A673 (cell line): ENCODE measurements at regions not wholly inside any gene's neighbourhood (a gene's known extent, or its start where the extent isn't known, plus 50 kb on each side); places are given as distances from the start of the nearest gene placed in this dataset.

Experiments
- CTCF ChIP-seq: fragments of 300-800, 200-600 bp; sonication (generic); conservative IDR thresholded peaks from 2 replicates; pipeline ENCODE4 v1.5.1; 2017; ENCODE audit warnings: low read depth, mild to moderate bottlenecking, antibody characterized with exemption, low read length, moderate library complexity, mixed read lengths
- EZH2 ChIP-seq: fragments of 200-600 bp; sonication (generic); IDR thresholded peaks from 2 replicates; pipeline ENCODE4 v1.6.1; 2017; ENCODE audit warnings: borderline replicate concordance, low read depth, mild to moderate bottlenecking, mixed read lengths, antibody characterized with exemption, low read length; ENCODE audit not compliant: poor library complexity, severe bottlenecking

- TF ChIP-seq CTCF (no peak), EZH2 (no peak)
These were observed 360.3 kb upstream of the ARRDC4 start for GRCh38 chr15:97600190-97600589.
